ENCODE measurements at regions not wholly inside any gene's neighbourhood (a gene's known extent, or its start where the extent isn't known, plus 50 kb on each side); places are given as distances from the start of the nearest gene placed in this dataset.
A peak's percentile ranks its signal among the peaks of the same experiment; 100 is the strongest.

DNA sequence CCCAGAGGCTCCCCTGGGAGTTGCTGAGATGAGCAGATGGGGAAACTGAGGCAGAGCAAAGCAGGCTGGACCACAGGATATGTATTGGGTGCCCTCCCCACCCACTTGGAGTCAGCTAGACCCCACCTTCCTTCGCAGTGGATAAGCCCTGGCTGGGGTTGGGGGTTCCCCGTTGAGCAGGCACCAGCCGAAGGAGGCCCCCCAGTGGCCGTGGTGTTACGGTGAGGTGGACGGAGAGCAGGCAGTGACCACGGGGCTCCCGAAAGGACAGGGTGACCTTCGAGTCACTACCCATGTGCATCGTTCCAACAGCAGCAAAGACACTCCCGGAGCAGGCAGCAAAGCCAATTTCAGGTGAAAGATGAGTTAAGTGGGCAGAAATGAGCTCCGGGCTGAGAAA, 62.4 kb upstream of the ADGRE5 start (continued):
- no peak for TF ChIP-seq ZNF830 (CRISPR knock-in tag; IDR thresholded peaks at IDR 0.05)
- TF ChIP-seq, protein P1, sequence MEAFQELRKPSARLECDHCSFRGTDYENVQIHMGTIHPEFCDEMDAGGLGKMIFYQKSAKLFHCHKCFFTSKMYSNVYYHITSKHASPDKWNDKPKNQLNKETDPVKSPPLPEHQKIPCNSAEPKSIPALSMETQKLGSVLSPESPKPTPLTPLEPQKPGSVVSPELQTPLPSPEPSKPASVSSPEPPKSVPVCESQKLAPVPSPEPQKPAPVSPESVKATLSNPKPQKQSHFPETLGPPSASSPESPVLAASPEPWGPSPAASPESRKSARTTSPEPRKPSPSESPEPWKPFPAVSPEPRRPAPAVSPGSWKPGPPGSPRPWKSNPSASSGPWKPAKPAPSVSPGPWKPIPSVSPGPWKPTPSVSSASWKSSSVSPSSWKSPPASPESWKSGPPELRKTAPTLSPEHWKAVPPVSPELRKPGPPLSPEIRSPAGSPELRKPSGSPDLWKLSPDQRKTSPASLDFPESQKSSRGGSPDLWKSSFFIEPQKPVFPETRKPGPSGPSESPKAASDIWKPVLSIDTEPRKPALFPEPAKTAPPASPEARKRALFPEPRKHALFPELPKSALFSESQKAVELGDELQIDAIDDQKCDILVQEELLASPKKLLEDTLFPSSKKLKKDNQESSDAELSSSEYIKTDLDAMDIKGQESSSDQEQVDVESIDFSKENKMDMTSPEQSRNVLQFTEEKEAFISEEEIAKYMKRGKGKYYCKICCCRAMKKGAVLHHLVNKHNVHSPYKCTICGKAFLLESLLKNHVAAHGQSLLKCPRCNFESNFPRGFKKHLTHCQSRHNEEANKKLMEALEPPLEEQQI (IDR thresholded peaks at IDR 0.05) = no peak
- TF ChIP-seq, protein P2, sequence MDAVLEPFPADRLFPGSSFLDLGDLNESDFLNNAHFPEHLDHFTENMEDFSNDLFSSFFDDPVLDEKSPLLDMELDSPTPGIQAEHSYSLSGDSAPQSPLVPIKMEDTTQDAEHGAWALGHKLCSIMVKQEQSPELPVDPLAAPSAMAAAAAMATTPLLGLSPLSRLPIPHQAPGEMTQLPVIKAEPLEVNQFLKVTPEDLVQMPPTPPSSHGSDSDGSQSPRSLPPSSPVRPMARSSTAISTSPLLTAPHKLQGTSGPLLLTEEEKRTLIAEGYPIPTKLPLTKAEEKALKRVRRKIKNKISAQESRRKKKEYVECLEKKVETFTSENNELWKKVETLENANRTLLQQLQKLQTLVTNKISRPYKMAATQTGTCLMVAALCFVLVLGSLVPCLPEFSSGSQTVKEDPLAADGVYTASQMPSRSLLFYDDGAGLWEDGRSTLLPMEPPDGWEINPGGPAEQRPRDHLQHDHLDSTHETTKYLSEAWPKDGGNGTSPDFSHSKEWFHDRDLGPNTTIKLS (IDR thresholded peaks at IDR 0.05; ENCODE audit: borderline replicate concordance, low read depth) = no peak
- TF ChIP-seq JUN (IDR thresholded peaks at IDR 0.05; ENCODE audit: borderline replicate concordance, low read depth, low read length) = no peak
- no peak for TF ChIP-seq JUN (CRISPR knock-in tag; IDR thresholded peaks at IDR 0.05; ENCODE audit: borderline replicate concordance)
- TF ChIP-seq RNF2 (IDR thresholded peaks at IDR 0.05) = no peak
- no peak for TF ChIP-seq EP300 (IDR thresholded peaks at IDR 0.05; ENCODE audit: low read length)
- no peak for TF ChIP-seq NCOR1 (IDR thresholded peaks at IDR 0.05)
- TF ChIP-seq, protein P3, sequence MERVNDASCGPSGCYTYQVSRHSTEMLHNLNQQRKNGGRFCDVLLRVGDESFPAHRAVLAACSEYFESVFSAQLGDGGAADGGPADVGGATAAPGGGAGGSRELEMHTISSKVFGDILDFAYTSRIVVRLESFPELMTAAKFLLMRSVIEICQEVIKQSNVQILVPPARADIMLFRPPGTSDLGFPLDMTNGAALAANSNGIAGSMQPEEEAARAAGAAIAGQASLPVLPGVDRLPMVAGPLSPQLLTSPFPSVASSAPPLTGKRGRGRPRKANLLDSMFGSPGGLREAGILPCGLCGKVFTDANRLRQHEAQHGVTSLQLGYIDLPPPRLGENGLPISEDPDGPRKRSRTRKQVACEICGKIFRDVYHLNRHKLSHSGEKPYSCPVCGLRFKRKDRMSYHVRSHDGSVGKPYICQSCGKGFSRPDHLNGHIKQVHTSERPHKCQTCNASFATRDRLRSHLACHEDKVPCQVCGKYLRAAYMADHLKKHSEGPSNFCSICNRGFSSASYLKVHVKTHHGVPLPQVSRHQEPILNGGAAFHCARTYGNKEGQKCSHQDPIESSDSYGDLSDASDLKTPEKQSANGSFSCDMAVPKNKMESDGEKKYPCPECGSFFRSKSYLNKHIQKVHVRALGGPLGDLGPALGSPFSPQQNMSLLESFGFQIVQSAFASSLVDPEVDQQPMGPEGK (CRISPR knock-in tag; IDR thresholded peaks at IDR 0.05; ENCODE audit: borderline replicate concordance) = no peak
- TF ChIP-seq MAFF (IDR thresholded peaks at IDR 0.05; ENCODE audit: low read length) = no peak
- no peak for TF ChIP-seq SRSF1 (IDR thresholded peaks at IDR 0.05; ENCODE audit: low read depth, low read length)
- TF ChIP-seq, protein P4, sequence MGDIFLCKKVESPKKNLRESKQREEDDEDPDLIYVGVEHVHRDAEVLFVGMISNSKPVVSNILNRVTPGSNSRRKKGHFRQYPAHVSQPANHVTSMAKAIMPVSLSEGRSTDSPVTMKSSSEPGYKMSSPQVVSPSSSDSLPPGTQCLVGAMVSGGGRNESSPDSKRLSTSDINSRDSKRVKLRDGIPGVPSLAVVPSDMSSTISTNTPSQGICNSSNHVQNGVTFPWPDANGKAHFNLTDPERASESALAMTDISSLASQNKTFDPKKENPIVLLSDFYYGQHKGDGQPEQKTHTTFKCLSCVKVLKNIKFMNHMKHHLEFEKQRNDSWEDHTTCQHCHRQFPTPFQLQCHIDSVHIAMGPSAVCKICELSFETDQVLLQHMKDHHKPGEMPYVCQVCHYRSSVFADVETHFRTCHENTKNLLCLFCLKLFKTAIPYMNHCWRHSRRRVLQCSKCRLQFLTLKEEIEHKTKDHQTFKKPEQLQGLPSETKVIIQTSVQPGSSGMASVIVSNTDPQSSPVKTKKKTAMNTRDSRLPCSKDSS (IDR thresholded peaks at IDR 0.05; ENCODE audit: low read depth, partially characterized antibody) = no peak
- no peak for TF ChIP-seq CBX5 (IDR thresholded peaks at IDR 0.05; ENCODE audit: borderline replicate concordance, low read depth)
- no peak for TF ChIP-seq KDM4B (IDR thresholded peaks at IDR 0.05; ENCODE audit: borderline replicate concordance in 2 of 2, low read depth in 1 of 2)
- no peak for TF ChIP-seq ZNF24 (IDR thresholded peaks at IDR 0.05)
- peak; percentile 61 to 73 for TF ChIP-seq RAD21 (CRISPR knock-in tag; conservative IDR thresholded peaks at IDR 0.05 in 1 of 2, IDR thresholded peaks at IDR 0.05 in 1 of 2)
- peak; percentile 45; the same call in 1 of the 2 replicates for TF ChIP-seq MYC (IDR thresholded peaks at IDR 0.05; ENCODE audit: low read depth, low read length)
- TF ChIP-seq MYC (CRISPR knock-in tag; IDR thresholded peaks at IDR 0.05; ENCODE audit: borderline replicate concordance, low read depth) = no peak
- TF ChIP-seq, protein P5, sequence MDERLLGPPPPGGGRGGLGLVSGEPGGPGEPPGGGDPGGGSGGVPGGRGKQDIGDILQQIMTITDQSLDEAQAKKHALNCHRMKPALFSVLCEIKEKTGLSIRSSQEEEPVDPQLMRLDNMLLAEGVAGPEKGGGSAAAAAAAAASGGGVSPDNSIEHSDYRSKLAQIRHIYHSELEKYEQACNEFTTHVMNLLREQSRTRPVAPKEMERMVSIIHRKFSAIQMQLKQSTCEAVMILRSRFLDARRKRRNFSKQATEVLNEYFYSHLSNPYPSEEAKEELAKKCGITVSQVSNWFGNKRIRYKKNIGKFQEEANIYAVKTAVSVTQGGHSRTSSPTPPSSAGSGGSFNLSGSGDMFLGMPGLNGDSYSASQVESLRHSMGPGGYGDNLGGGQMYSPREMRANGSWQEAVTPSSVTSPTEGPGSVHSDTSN (CRISPR knock-in tag; IDR thresholded peaks at IDR 0.05; ENCODE audit: low read depth) = no peak
- TF ChIP-seq, protein P5 (tag; conservative IDR thresholded peaks at IDR 0.05; ENCODE audit: low read depth) = no peak

Measured in K562 (cell line).